CD1c-positive myeloid dendritic cell (primary cell): ENCODE measurements at regions not wholly inside any gene's neighbourhood (a gene's known extent, or its start where the extent isn't known, plus 50 kb on each side); places are given as distances from the start of the nearest gene placed in this dataset.
A peak's percentile ranks its signal among the peaks of the same experiment; 100 is the strongest.

Source experiments
- DNase-seq: peaks from one replicate; pipeline ENCODE4 v3.0.0-alpha.2; 2016; ENCODE audit errors: extremely low spot score

- no peak for DNase-seq
Measured at GRCh38 chr3:82287562-82287961, 526.1 kb upstream of the GBE1 start.

- DNase-seq: no peak
Measured at GRCh38 chr3:82281205-82281604, 519.8 kb upstream of the GBE1 start.

GRCh38 chr3:82276992-82277391 lies 515.5 kb upstream of the GBE1 start:
- DNase-seq: no peak

- DNase-seq: no peak
Measured at GRCh38 chr3:82274897-82275296, 513.5 kb upstream of the GBE1 start.

- DNase-seq: no peak
Measured at GRCh38 chr3:82265747-82266146, 504.3 kb upstream of the GBE1 start.

GRCh38 chr3:82262193-82262592 lies 500.7 kb upstream of the GBE1 start:
- no peak for DNase-seq

- no peak for DNase-seq
Measured at GRCh38 chr3:82261637-82262036, 500.2 kb upstream of the GBE1 start.

GRCh38 chr3:82261013-82261412 lies 499.6 kb upstream of the GBE1 start:
- no peak for DNase-seq

GRCh38 chr3:82259994-82260393 lies 498.5 kb upstream of the GBE1 start:
- DNase-seq: no peak

GRCh38 chr3:82240322-82240721 lies 478.9 kb upstream of the GBE1 start:
- DNase-seq: no peak

- no peak for DNase-seq
Measured at GRCh38 chr3:82236257-82236656, 474.8 kb upstream of the GBE1 start.

GRCh38 chr3:82229397-82229796 lies 468.0 kb upstream of the GBE1 start:
- DNase-seq: no peak

GRCh38 chr3:82224661-82225060 lies 463.2 kb upstream of the GBE1 start:
- DNase-seq: no peak

- no peak for DNase-seq
Measured at GRCh38 chr3:82222401-82222800, 461.0 kb upstream of the GBE1 start.

GRCh38 chr3:82217571-82217970 lies 456.1 kb upstream of the GBE1 start:
- no peak for DNase-seq

- DNase-seq: peak; percentile 1
Measured at GRCh38 chr3:82208002-82208710, 446.7 kb upstream of the GBE1 start.

- no peak for DNase-seq
Measured at GRCh38 chr3:82202269-82202668, 440.8 kb upstream of the GBE1 start.

GRCh38 chr3:82201316-82201715 lies 439.9 kb upstream of the GBE1 start:
- no peak for DNase-seq

- DNase-seq: no peak
Measured at GRCh38 chr3:82198009-82198408, 436.6 kb upstream of the GBE1 start.

- DNase-seq: no peak
Measured at GRCh38 chr3:82196645-82197044, 435.2 kb upstream of the GBE1 start.

GRCh38 chr3:82194870-82195269 lies 433.4 kb upstream of the GBE1 start:
- DNase-seq: no peak

- DNase-seq: no peak
Measured at GRCh38 chr3:82186017-82186416, 424.6 kb upstream of the GBE1 start.

- DNase-seq: no peak
Measured at GRCh38 chr3:82179291-82179690, 417.8 kb upstream of the GBE1 start.

- DNase-seq: no peak
Measured at GRCh38 chr3:82178291-82178690, 416.8 kb upstream of the GBE1 start.
